ENCODE measurements at regions not wholly inside any gene's neighbourhood (a gene's known extent, or its start where the extent isn't known, plus 50 kb on each side); places are given as distances from the start of the nearest gene placed in this dataset.

DNA sequence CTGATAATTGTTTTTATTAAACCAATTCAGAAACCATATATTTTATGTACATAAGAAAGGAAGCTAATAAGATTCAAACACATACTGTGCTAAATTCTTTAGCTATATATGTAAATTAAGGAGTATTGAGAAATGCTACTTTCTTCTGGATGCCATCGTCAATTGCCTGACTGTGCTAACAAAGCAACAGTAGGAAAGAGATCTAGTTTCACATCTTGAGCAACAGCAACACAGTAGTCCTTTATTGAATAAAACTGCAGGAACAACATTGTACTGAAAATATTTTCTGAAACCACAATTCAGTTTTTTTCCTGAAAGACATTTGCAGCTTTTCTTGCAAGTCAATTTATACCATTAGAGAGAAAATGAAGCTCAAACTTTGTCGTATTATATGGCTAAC is 1404.9 kb upstream of the SLC39A10 start:
- CTCF ChIA-PET, result no interaction called here
- no peak for DNase-seq
- BruUV-seq (replicated peaks), result no TSS peak
- H3K36me3 ChIP-seq (ENCODE audit: control insufficient read depth, insufficient read depth, low read length), result no peaks in the 10 kb centered on the region
- H3K9me3 Mint-ChIP-seq (ENCODE audit: unreplicated experiment), result no peaks in the 10 kb centered on the region
- H3K4me1 Mint-ChIP-seq (ENCODE audit: low read depth, unreplicated experiment), result no peaks in the 10 kb centered on the region
- no peak overlapping the region for H3K4me3 Mint-ChIP-seq (ENCODE audit: unreplicated experiment)
- no peaks in the 10 kb centered on the region for H3K4me1 ChIP-seq
- no peaks in the 10 kb centered on the region for H3K9me3 ChIP-seq
- H3K36me3 Mint-ChIP-seq (ENCODE audit: insufficient read depth, unreplicated experiment), result no peaks in the 10 kb centered on the region
- POLR2A ChIA-PET, result no interaction called here
- no peaks in the 10 kb centered on the region for H3K27me3 ChIP-seq (replicated peaks; ENCODE audit: control insufficient read depth, insufficient read depth, low read length)
- H3K4me3 ChIP-seq (ENCODE audit: low read depth, low read length), result no peak overlapping the region
- intact Hi-C loops (cut with micrococcal nuclease; ENCODE audit: unreplicated experiment), result no loop called here
- no peaks in the 10 kb centered on the region for H3K27me3 Mint-ChIP-seq (ENCODE audit: insufficient read depth, unreplicated experiment)
- H3K27ac Mint-ChIP-seq (ENCODE audit: unreplicated experiment), result no peak overlapping the region
- TF ChIP-seq, protein P1, sequence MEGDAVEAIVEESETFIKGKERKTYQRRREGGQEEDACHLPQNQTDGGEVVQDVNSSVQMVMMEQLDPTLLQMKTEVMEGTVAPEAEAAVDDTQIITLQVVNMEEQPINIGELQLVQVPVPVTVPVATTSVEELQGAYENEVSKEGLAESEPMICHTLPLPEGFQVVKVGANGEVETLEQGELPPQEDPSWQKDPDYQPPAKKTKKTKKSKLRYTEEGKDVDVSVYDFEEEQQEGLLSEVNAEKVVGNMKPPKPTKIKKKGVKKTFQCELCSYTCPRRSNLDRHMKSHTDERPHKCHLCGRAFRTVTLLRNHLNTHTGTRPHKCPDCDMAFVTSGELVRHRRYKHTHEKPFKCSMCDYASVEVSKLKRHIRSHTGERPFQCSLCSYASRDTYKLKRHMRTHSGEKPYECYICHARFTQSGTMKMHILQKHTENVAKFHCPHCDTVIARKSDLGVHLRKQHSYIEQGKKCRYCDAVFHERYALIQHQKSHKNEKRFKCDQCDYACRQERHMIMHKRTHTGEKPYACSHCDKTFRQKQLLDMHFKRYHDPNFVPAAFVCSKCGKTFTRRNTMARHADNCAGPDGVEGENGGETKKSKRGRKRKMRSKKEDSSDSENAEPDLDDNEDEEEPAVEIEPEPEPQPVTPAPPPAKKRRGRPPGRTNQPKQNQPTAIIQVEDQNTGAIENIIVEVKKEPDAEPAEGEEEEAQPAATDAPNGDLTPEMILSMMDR (IDR thresholded peaks at IDR 0.05; ENCODE audit: insufficient read depth in 1 of 2, low read depth in 1 of 2, low read length in 1 of 2, severe bottlenecking in 1 of 2, unreplicated experiment in 1 of 2), result no peak

DNA sequence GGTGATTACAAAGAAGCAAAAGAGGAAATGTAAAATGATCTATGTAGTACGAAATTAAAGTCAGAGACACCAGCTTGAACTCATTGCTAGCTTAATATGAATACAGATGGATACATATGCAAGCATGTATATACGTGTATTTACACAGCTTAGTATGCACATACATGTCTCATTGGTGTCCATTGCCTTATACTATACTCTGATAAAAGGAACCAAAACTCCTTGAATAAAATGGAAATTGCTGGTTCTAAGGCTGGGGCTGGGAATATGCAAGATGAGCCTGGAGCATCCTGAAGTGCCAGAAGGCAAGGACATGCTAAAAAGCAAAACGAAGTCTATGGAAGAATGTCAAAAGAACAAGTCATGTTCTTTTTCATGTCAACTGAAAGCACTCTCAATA is 1424.4 kb upstream of the SLC39A10 start:
- no TSS peak for BruUV-seq (replicated peaks)
- POLR2A ChIA-PET, result no interaction called here
- H3K4me1 ChIP-seq, result no peaks in the 10 kb centered on the region
- intact Hi-C loops (cut with micrococcal nuclease; ENCODE audit: unreplicated experiment), result no loop called here
- Mint-ChIP-seq H3K27me3 (ENCODE audit: insufficient read depth, unreplicated experiment) (no peaks in the 10 kb centered on the region), H3K27ac (ENCODE audit: unreplicated experiment) (no peak overlapping the region), H3K36me3 (ENCODE audit: insufficient read depth, unreplicated experiment) (no peaks in the 10 kb centered on the region), H3K9me3 (ENCODE audit: unreplicated experiment) (no peaks in the 10 kb centered on the region), H3K4me3 (ENCODE audit: unreplicated experiment) (no peak overlapping the region), H3K4me1 (ENCODE audit: low read depth, unreplicated experiment) (no peaks in the 10 kb centered on the region)
- CTCF ChIA-PET, result no interaction called here
- TF ChIP-seq, protein P1 (IDR thresholded peaks at IDR 0.05; ENCODE audit: insufficient read depth in 1 of 2, low read depth in 1 of 2, low read length in 1 of 2, severe bottlenecking in 1 of 2, unreplicated experiment in 1 of 2), result no peak
- H3K4me3 ChIP-seq (ENCODE audit: low read depth, low read length), result no peak overlapping the region
- no peaks in the 10 kb centered on the region for H3K27me3 ChIP-seq (replicated peaks; ENCODE audit: control insufficient read depth, insufficient read depth, low read length)
- DNase-seq, result no peak
- no peaks in the 10 kb centered on the region for H3K36me3 ChIP-seq (ENCODE audit: control insufficient read depth, insufficient read depth, low read length)
- H3K9me3 ChIP-seq, result no peaks in the 10 kb centered on the region

DNA sequence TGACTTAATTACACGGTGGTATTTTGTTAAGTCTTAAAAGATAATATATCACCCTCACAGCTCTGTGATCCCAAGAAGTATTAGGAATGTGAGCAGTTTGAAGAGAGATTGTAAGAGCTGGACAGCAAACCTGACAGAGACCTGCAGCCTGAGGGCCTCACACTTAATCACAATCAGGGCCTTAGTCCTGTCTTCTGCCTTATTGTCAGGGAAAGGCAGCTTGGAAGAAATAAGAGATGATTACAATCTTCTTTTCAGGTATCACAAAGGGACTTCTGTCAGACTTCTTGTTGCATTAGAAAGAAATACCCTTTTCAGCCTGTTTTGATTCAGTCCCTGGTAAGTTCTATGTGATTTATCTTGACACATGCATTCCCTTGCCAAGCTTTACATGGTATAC is 1433.8 kb upstream of the SLC39A10 start:
- no peaks in the 10 kb centered on the region for H3K36me3 ChIP-seq (ENCODE audit: control insufficient read depth, insufficient read depth, low read length)
- Mint-ChIP-seq H3K4me3 (ENCODE audit: unreplicated experiment) (no peak overlapping the region), H3K27me3 (ENCODE audit: insufficient read depth, unreplicated experiment) (no peaks in the 10 kb centered on the region), H3K9me3 (ENCODE audit: unreplicated experiment) (no peaks in the 10 kb centered on the region), H3K4me1 (ENCODE audit: low read depth, unreplicated experiment) (no peaks in the 10 kb centered on the region), H3K27ac (ENCODE audit: unreplicated experiment) (no peak overlapping the region), H3K36me3 (ENCODE audit: insufficient read depth, unreplicated experiment) (no peaks in the 10 kb centered on the region)
- H3K4me1 ChIP-seq, result no peaks in the 10 kb centered on the region
- H3K9me3 ChIP-seq, result no peaks in the 10 kb centered on the region
- no peak for DNase-seq
- ChIA-PET CTCF (no interaction called here), POLR2A (no interaction called here)
- TF ChIP-seq, protein P1 (IDR thresholded peaks at IDR 0.05; ENCODE audit: insufficient read depth in 1 of 2, low read depth in 1 of 2, low read length in 1 of 2, severe bottlenecking in 1 of 2, unreplicated experiment in 1 of 2), result no peak
- intact Hi-C loops (cut with micrococcal nuclease; ENCODE audit: unreplicated experiment), result no loop called here
- no peaks in the 10 kb centered on the region for H3K27me3 ChIP-seq (replicated peaks; ENCODE audit: control insufficient read depth, insufficient read depth, low read length)
- no TSS peak for BruUV-seq (replicated peaks)
- H3K4me3 ChIP-seq (ENCODE audit: low read depth, low read length), result no peak overlapping the region
